ENCODE measurements at regions not wholly inside any gene's neighbourhood (a gene's known extent, or its start where the extent isn't known, plus 50 kb on each side); places are given as distances from the start of the nearest gene placed in this dataset.

GRCh38 chr6:87798393-87799278 lies 96.6 kb upstream of the AKIRIN2 start:
- no peak for DNase-seq

DNA sequence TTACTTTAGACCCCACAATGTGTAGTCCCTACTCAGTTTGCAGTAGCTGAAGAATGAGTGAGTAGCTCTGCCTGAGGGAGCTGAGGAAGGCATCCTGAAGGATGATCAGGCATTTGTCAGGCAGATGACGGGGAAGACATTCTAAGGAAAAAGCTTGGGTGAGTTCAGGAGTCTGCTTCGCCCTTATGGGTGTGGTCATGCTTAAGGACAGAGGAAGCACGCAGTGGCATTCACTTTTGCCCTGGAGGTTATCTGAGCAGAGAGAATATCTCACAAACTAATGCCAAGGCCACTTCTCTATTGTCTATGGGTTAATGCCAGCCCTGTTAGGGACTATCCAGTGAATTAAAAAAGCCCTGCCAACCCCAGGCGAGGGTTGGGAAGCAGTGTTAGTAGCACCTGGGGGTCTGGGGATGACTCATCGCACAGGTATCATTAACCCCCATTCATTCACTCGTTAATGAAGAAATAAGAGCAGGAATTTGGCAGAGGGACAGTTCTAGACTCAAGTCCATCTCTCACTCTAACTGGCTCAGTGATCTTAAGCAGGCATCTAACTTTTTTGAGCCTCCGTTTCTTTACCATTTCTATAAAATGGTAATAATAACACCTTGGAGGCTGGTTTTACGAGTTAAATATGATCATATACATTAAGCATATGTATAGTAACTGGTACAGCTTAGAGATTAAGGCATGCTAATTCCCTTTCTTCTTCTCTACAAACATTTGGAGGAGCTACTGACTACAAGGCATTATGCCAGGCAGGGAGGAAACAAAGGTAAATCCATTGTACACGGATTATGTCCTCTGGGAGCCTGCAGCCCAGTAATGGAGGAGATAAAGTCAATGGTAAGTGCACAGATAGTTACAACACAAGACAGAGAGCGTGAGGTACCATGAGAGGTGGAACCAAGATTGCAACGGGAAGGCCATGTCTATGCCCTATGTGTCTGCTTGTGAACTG lies 93.2 kb upstream of the AKIRIN2 start:
- DNase-seq = no peak

DNA sequence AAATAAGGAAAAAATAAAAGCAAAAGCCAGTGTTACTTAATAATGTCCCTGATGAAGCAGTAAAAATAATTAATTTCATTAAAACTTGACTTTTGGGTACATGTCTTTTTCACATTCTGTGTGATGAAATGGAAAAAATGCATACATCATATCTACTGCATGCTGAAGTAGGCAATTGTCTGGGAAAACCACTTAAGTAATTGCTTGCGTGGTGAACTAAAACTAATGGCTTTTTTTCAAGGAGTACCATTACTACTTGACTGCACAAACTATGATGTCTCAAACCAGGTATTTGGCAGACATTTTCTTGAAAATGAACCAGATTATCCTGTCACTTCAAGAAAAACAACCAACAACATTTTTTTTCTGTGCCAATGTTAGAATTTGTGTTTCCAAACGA lies 91.3 kb upstream of the AKIRIN2 start:
- DNase-seq = no peak

- DNase-seq = no peak
Measured at GRCh38 chr6:87791982-87792381, 89.9 kb upstream of the AKIRIN2 start.

GRCh38 chr6:87791485-87791884 lies 89.5 kb upstream of the AKIRIN2 start:
- DNase-seq = no peak

- DNase-seq = no peak
Measured at GRCh38 chr6:87791029-87791428, 89.0 kb upstream of the AKIRIN2 start.

DNA sequence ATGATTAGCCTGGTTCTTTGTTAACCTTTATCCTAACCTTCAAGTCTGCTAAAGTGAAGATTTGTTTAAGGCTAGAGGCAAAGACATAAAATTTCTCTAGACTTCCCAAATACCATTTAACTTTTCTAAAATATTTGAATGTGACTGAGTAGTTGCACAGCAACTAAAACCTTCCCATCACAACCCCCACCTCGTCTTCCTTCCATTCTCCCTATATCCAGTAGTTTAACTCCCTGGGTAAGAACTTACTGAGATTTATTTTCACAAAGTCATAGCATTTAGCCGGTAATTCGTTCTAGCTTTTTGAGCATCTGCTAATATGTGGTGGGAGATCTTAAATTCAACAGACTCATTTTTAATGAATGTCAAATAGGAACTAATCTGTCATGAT lies 87.9 kb upstream of the AKIRIN2 start:
- DNase-seq = no peak

- no peak for DNase-seq
Measured at GRCh38 chr6:87789198-87789899, 87.3 kb upstream of the AKIRIN2 start.

GRCh38 chr6:87788141-87788540 lies 86.1 kb upstream of the AKIRIN2 start:
- no peak for DNase-seq

DNA sequence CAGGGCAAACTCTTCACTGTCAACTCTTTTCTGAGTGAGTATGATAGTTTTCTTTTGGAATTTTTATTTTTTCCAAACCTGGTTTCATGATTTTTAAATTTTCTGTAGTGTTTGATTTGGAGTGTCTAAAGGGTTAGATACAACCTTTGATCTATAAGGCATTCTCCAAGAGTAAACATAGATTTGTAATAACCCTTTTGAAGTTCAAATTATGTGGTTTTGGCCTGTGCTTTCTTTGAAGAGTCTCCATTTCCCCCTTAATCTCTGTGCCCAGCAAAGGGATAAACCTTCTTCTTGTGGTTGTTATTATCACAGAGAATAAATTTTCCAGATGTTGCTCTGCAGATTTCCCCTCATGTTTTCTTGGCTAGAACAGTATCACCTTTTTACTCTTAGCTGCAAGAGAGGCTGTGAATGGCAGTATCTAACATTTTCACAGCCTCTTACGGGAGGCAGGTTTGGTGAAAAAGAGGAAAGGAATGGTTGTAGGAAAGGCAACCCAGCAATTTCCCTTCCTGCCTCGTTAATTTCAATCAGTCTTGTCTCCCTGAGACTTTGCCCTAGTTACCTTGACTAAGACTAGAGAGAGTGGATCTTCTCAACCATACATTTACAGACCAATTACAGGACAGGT lies 83.3 kb upstream of the AKIRIN2 start:
- DNase-seq = no peak

DNA sequence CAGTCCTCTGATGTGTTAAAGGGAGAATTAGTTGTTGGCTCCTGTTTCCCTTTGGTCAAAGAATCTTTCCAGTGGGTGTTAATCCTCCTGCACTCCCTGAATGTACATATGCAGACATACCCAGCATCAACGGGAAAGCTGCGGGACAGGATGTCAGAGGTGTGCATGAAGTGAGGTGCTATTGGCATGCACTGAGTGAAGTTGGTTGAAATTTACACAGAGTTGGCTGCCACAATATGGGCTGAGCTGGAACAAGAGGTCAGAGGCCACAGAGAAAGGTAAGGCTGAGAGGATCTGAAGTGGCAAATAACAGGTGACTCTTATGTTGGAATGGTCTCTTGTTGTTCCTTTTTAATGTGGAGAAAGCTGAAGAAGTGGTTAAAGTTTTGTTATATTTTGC lies 82.7 kb upstream of the AKIRIN2 start:
- DNase-seq = no peak

- DNase-seq = no peak
Measured at GRCh38 chr6:87784051-87784450, 82.0 kb upstream of the AKIRIN2 start.

GRCh38 chr6:87779542-87779941 lies 77.5 kb upstream of the AKIRIN2 start:
- DNase-seq = no peak

GRCh38 chr6:87772597-87773530 lies 70.8 kb upstream of the AKIRIN2 start:
- DNase-seq = no peak

DNA sequence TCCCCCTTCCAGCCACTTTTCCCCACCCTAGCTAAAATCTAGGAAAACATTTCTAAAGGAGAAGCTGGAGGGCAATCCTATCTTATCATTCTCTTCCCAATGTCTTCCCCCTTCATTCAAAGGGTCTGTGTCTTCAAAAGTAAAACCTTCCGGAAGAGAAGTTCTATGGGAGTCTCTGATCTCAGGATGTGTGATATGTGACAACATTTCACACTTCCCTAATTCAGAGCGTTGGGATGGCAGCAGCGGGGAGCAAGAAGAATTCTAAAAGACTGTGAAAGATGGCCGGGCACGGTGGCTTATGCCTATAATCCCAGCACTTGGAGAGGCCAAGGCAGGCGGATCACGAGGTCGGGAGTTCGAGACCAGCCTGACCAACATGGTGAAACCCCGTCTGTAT lies 65.4 kb upstream of the AKIRIN2 start:
- no peak for DNase-seq

GRCh38 chr6:87766211-87766610 lies 64.2 kb upstream of the AKIRIN2 start:
- DNase-seq = no peak

- DNase-seq = no peak
Measured at GRCh38 chr6:87763901-87764300, 61.9 kb upstream of the AKIRIN2 start.

GRCh38 chr6:87763276-87763675 lies 61.2 kb upstream of the AKIRIN2 start:
- DNase-seq = no peak

- no peak for DNase-seq
Measured at GRCh38 chr6:87762116-87762515, 60.1 kb upstream of the AKIRIN2 start.

DNA sequence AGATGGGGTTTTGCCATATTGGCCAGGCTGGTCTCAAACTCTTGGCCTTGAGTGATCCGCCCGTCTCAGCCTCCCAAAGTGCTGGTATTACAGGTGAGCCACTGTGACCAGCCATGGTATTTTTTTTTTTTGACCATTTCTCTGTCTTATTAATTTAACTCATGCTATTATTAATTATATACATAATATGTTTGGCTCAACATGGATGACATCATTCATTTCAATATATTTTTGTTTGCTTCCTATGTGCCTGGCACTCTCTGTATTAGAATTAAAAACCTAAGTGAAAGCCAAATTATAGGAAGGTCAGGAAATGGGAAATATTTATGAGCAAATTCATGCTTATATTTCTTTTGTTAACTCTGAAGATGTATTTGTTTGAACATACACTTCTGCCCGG lies 55.8 kb upstream of the AKIRIN2 start:
- no peak for DNase-seq

DNA sequence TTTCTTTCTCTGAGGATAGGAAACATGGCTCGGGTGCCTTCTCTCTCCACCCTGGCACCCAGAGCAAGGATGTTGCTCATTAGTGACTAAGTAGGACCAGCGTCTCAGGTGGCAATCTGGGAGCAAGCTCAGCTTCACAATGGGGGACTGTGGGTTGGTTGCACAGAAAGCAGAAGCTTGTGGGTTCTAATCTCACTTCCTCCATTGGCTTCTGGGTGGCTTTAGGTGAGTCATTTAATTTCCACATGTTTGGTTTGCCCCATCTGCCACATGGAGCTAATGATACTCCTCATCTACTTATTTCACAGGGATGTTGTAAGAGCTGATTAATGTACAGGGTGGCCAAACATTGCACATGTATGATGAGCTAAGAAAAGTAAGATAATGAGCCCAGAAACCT lies 54.8 kb upstream of the AKIRIN2 start:
- no peak for DNase-seq

Data from effector CD8-positive, alpha-beta T cell (primary cell).